Caco-2 (cell line): ENCODE measurements at regions not wholly inside any gene's neighbourhood (a gene's known extent, or its start where the extent isn't known, plus 50 kb on each side); places are given as distances from the start of the nearest gene placed in this dataset.

Source experiments
- BruUV-seq: library from RNA; stranded (reverse); fragments of 400-500 nt; replicated peaks from 2 replicates; lab custom pipeline; 2021; lab: Mats Ljungman, UMichigan
- CTCF ChIA-PET: fragments of 300-600 bp; sonication (Branson Sonifier 250); formaldehyde crosslinking; loops from one replicate; lab custom pipeline; 2022; ENCODE audit warnings: antibody characterized with exemption; lab: Charles Lee
- POLR2A ChIA-PET: fragments of 300-600 bp; sonication (Branson Sonifier 250); formaldehyde crosslinking; loops from one replicate; lab custom pipeline; 2022; ENCODE audit warnings: antibody characterized with exemption; lab: Charles Lee
- DNase-seq, 2 experiments: peaks; one replicate each; pipeline versions ENCODE4 v3.0.0 to v3.0.0-alpha.2; 2020 to 2022
- H3K27me3 ChIP-seq: replicated peaks from 2 replicates; pipeline ENCODE4 v1.6.0; 2011; ENCODE audit warnings: low read length; ENCODE audit not compliant: control insufficient read depth, insufficient read depth
- H3K36me3 ChIP-seq: 2 replicates; pipeline ENCODE4 v1.5.1; 2011; ENCODE audit warnings: low read length; ENCODE audit not compliant: control insufficient read depth, insufficient read depth
- H3K4me1 ChIP-seq: fragments of 250-450 bp; sonication (Bioruptor Pico); 2 replicates; pipeline ENCODE4 v1.5.1; 2020; ENCODE audit warnings: mild to moderate bottlenecking
- H3K4me3 ChIP-seq: 2 replicates; pipeline ENCODE4 v1.5.1; 2011; ENCODE audit warnings: low read depth, mild to moderate bottlenecking, control low read depth, low read length
- H3K9me3 ChIP-seq: fragments of 250-450 bp; sonication (Bioruptor Pico); 2 replicates; pipeline ENCODE4 v1.5.1; 2020; ENCODE audit warnings: mild to moderate bottlenecking, moderate library complexity
- H3K27ac Mint-ChIP-seq: one replicate; pipeline ENCODE4 v1.8.0; 2022; ENCODE audit warnings: mixed read lengths; ENCODE audit not compliant: unreplicated experiment
- H3K27me3 Mint-ChIP-seq: one replicate; pipeline ENCODE4 v1.8.0; 2022; ENCODE audit warnings: mixed read lengths; ENCODE audit not compliant: insufficient read depth, unreplicated experiment
- H3K36me3 Mint-ChIP-seq: one replicate; pipeline ENCODE4 v1.8.0; 2022; ENCODE audit warnings: mild to moderate bottlenecking, mixed read lengths; ENCODE audit not compliant: insufficient read depth, unreplicated experiment
- H3K4me1 Mint-ChIP-seq: one replicate; pipeline ENCODE4 v1.8.0; 2022; ENCODE audit warnings: low read depth, mixed read lengths; ENCODE audit not compliant: unreplicated experiment
- H3K4me3 Mint-ChIP-seq: one replicate; pipeline ENCODE4 v1.8.0; 2022; ENCODE audit warnings: mild to moderate bottlenecking, moderate library complexity, mixed read lengths; ENCODE audit not compliant: unreplicated experiment
- H3K9me3 Mint-ChIP-seq: one replicate; pipeline ENCODE4 v1.8.0; 2022; ENCODE audit warnings: mixed read lengths; ENCODE audit not compliant: unreplicated experiment
- CTCF ChIP-seq, 2 experiments: fragments of 200-600 bp in 1 of 2; IDR thresholded peaks; 1 replicate in 1 of 2; 2 replicates in 1 of 2; pipeline versions ENCODE4 v1.5.1 to v1.8.0; 2011 to 2022; ENCODE audit warnings: antibody characterized with exemption in 1 of 2, control low read depth in 1 of 2, inconsistent platforms in 1 of 2, low read depth in 1 of 2, low read length in 1 of 2, mild to moderate bottlenecking in 1 of 2, moderate library complexity in 1 of 2; ENCODE audit not compliant: insufficient read depth in 1 of 2, severe bottlenecking in 1 of 2, unreplicated experiment in 1 of 2
- intact Hi-C: fragments of 100-400 bp; cut with micrococcal nuclease; formaldehyde crosslinking; loops from one replicate; pipeline ENCODE4 v1.10.0; 2022; ENCODE audit not compliant: unreplicated experiment

GRCh38 chr19:13615890-13616289 lies 109.6 kb upstream of the CACNA1A start:
- TF ChIP-seq CTCF (IDR thresholded peaks at IDR 0.05; ENCODE audit: insufficient read depth in 1 of 2, low read depth in 1 of 2, low read length in 1 of 2, severe bottlenecking in 1 of 2, unreplicated experiment in 1 of 2) = no peak
- POLR2A ChIA-PET = no interaction called here
- Histone ChIP-seq H3K27me3 (no peaks in the 10 kb centered on the region), H3K4me1 (no peaks in the 10 kb centered on the region), H3K36me3 (no peaks in the 10 kb centered on the region), H3K4me3 (no peak overlapping the region), H3K9me3 (no peaks in the 10 kb centered on the region)
- Mint-ChIP-seq H3K4me1 (no peaks in the 10 kb centered on the region), H3K9me3 (no peaks in the 10 kb centered on the region), H3K4me3 (no peak overlapping the region), H3K36me3 (no peaks in the 10 kb centered on the region), H3K27me3 (peaks cover 4% of the 10 kb centered on the region), H3K27ac (no peak overlapping the region)
- intact Hi-C loops = no loop called here
- no TSS peak for BruUV-seq
- CTCF ChIA-PET = no interaction called here
- no peak for DNase-seq

GRCh38 chr19:13613447-13613846 lies 107.2 kb upstream of the CACNA1A start:
- Histone ChIP-seq H3K9me3 (no peaks in the 10 kb centered on the region), H3K4me1 (no peaks in the 10 kb centered on the region), H3K27me3 (no peaks in the 10 kb centered on the region), H3K4me3 (no peak overlapping the region), H3K36me3 (no peaks in the 10 kb centered on the region)
- ChIA-PET CTCF (no interaction called here), POLR2A (no interaction called here)
- intact Hi-C loops = no loop called here
- Mint-ChIP-seq H3K9me3 (no peaks in the 10 kb centered on the region), H3K4me1 (no peaks in the 10 kb centered on the region), H3K4me3 (no peak overlapping the region), H3K36me3 (no peaks in the 10 kb centered on the region), H3K27me3 (peaks cover 6% of the 10 kb centered on the region), H3K27ac (no peak overlapping the region)
- no TSS peak for BruUV-seq
- DNase-seq = no peak
- TF ChIP-seq CTCF (IDR thresholded peaks at IDR 0.05; ENCODE audit: insufficient read depth in 1 of 2, low read depth in 1 of 2, low read length in 1 of 2, severe bottlenecking in 1 of 2, unreplicated experiment in 1 of 2) = no peak

GRCh38 chr19:13611596-13611995 lies 105.3 kb upstream of the CACNA1A start:
- Histone ChIP-seq H3K27me3 (no peaks in the 10 kb centered on the region), H3K9me3 (no peaks in the 10 kb centered on the region), H3K4me1 (no peaks in the 10 kb centered on the region), H3K36me3 (no peaks in the 10 kb centered on the region), H3K4me3 (no peak overlapping the region)
- no peak overlapping the region for H3K27ac Mint-ChIP-seq
- H3K4me1 Mint-ChIP-seq = no peaks in the 10 kb centered on the region
- peaks cover 7% of the 10 kb centered on the region for H3K27me3 Mint-ChIP-seq
- intact Hi-C loops = no loop called here
- POLR2A ChIA-PET = no interaction called here
- H3K36me3 Mint-ChIP-seq = no peaks in the 10 kb centered on the region
- DNase-seq = no peak
- CTCF ChIA-PET = interaction anchor here (1.4 kb wide), 1 partner anchor 22 kb away, joined by 3 read pairs; no protein-coding TSS in a partner anchor
- no peak for TF ChIP-seq CTCF (IDR thresholded peaks at IDR 0.05; ENCODE audit: insufficient read depth in 1 of 2, low read depth in 1 of 2, low read length in 1 of 2, severe bottlenecking in 1 of 2, unreplicated experiment in 1 of 2)
- H3K9me3 Mint-ChIP-seq = no peaks in the 10 kb centered on the region
- no TSS peak for BruUV-seq
- no peak overlapping the region for H3K4me3 Mint-ChIP-seq
